Keratinocyte (primary cell): ENCODE measurements at regions not wholly inside any gene's neighbourhood (a gene's known extent, or its start where the extent isn't known, plus 50 kb on each side); places are given as distances from the start of the nearest gene placed in this dataset.

ENCODE experiments used
- EZH2 ChIP-seq: IDR thresholded peaks from one replicate; pipeline ENCODE4 v1.6.1; 2012; ENCODE audit warnings: inconsistent platforms, mild to moderate bottlenecking, low read length, moderate library complexity
- TF ChIP-seq, protein P1 (sequence below), 3 experiments: IDR thresholded peaks in 1 of 3; conservative IDR thresholded peaks in 1 of 3; optimal IDR thresholded peaks in 1 of 3; 2 replicates in 2 of 3; 3 replicates in 1 of 3; pipeline versions ENCODE3 to v1.5.1; 2011; ENCODE audit warnings: low read length in 3 of 3, mild to moderate bottlenecking in 3 of 3, moderate library complexity in 2 of 3, control low read depth in 1 of 3, inconsistent platforms in 1 of 3; ENCODE audit not compliant: insufficient read depth in 2 of 3; ENCODE audit errors: extremely low read depth in 1 of 3

DNA sequence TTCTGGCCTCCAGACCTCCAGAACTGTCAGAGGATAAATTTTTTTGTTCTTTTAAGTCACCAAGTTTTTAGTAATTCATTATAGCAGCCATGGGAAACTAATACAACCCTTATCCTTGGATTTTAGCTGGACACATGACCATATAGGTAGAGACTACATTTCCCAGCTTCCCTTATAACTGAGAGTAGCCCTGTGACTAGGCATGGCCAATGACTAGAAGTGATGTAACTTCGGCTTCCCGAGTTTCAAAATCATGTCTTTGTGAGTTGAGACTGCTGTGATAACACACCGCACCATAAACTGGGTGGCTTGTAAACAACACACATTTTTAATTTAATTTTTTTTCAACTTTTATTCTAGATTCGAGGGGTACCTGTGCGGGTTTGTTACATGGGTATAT is 134.0 kb upstream of the SERTAD2 start:
- TF ChIP-seq EZH2 = no peak
- TF ChIP-seq, protein P1, sequence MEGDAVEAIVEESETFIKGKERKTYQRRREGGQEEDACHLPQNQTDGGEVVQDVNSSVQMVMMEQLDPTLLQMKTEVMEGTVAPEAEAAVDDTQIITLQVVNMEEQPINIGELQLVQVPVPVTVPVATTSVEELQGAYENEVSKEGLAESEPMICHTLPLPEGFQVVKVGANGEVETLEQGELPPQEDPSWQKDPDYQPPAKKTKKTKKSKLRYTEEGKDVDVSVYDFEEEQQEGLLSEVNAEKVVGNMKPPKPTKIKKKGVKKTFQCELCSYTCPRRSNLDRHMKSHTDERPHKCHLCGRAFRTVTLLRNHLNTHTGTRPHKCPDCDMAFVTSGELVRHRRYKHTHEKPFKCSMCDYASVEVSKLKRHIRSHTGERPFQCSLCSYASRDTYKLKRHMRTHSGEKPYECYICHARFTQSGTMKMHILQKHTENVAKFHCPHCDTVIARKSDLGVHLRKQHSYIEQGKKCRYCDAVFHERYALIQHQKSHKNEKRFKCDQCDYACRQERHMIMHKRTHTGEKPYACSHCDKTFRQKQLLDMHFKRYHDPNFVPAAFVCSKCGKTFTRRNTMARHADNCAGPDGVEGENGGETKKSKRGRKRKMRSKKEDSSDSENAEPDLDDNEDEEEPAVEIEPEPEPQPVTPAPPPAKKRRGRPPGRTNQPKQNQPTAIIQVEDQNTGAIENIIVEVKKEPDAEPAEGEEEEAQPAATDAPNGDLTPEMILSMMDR (optimal IDR thresholded peaks at IDR 0.05 in 1 of 3, IDR thresholded peaks at IDR 0.05 in 1 of 3, conservative IDR thresholded peaks at IDR 0.05 in 1 of 3; ENCODE audit: extremely low read depth in 1 of 3, insufficient read depth in 2 of 3, low read length in 3 of 3) = no peak
